MM.1S (cell line): ENCODE measurements at regions not wholly inside any gene's neighbourhood (a gene's known extent, or its start where the extent isn't known, plus 50 kb on each side); places are given as distances from the start of the nearest gene placed in this dataset.

Experiments
- DNase-seq: peaks from one replicate; pipeline ENCODE4 v3.0.0-alpha.2; 2015
- H2AFZ ChIP-seq: fragments of 300-600 bp; sonication (generic); 2 replicates; pipeline ENCODE4 v1.6.0; 2016; ENCODE audit warnings: antibody characterized with exemption, low read length
- H3F3A ChIP-seq: fragments of 300-600 bp; sonication (generic); 2 replicates; pipeline ENCODE4 v1.6.1; 2016; ENCODE audit warnings: mild to moderate bottlenecking, antibody characterized with exemption, low read length, moderate library complexity, mixed read lengths; ENCODE audit not compliant: insufficient read depth
- H3K27ac ChIP-seq: fragments of 300-600 bp; sonication (generic); 2 replicates; pipeline ENCODE4 v1.5.1; 2016; ENCODE audit warnings: mild to moderate bottlenecking, low read length
- H3K27me3 ChIP-seq: fragments of 300-600 bp; sonication (generic); replicated peaks from 2 replicates; pipeline ENCODE4 v1.6.0; 2016; ENCODE audit warnings: low read length; ENCODE audit not compliant: insufficient read depth
- H3K36me3 ChIP-seq: fragments of 300-600 bp; sonication (generic); replicated peaks from 2 replicates; pipeline ENCODE4 v1.6.1; 2016; ENCODE audit warnings: mild to moderate bottlenecking, low read length, mixed read lengths; ENCODE audit not compliant: insufficient read depth
- H3K4me1 ChIP-seq: fragments of 300-600 bp; sonication (generic); 2 replicates; pipeline ENCODE4 v1.6.1; 2016; ENCODE audit warnings: low read length, mixed read lengths
- H3K4me2 ChIP-seq: fragments of 300-600 bp; sonication (generic); 2 replicates; pipeline ENCODE4 v1.6.0; 2016; ENCODE audit warnings: low read depth, low read length
- H3K4me3 ChIP-seq: fragments of 300-600 bp; sonication (generic); 2 replicates; pipeline ENCODE4 v1.5.1; 2016; ENCODE audit warnings: low read length, mixed read lengths
- H3K79me2 ChIP-seq: fragments of 300-600 bp; sonication (generic); 2 replicates; pipeline ENCODE4 v1.6.1; 2016; ENCODE audit warnings: mixed run types, low read length, mixed read lengths
- H3K9ac ChIP-seq: fragments of 300-600 bp; sonication (generic); 2 replicates; pipeline ENCODE4 v1.6.1; 2016; ENCODE audit warnings: low read length, mixed read lengths
- H3K9me2 ChIP-seq: fragments of 300-600 bp; sonication (generic); replicated peaks from 2 replicates; pipeline ENCODE4 v1.6.1; 2016; ENCODE audit warnings: mild to moderate bottlenecking, low read length, mixed read lengths; ENCODE audit not compliant: insufficient read depth
- H3K9me3 ChIP-seq: fragments of 300-600 bp; sonication (generic); replicated peaks from 2 replicates; pipeline ENCODE4 v1.6.1; 2016; ENCODE audit warnings: mild to moderate bottlenecking, low read length, mixed read lengths; ENCODE audit not compliant: insufficient read depth
- H4K20me1 ChIP-seq: fragments of 300-600 bp; sonication (generic); 2 replicates; pipeline ENCODE4 v1.6.1; 2016; ENCODE audit warnings: mild to moderate bottlenecking, low read length, moderate library complexity, mixed read lengths; ENCODE audit not compliant: insufficient read depth
- EZH2 ChIP-seq: fragments of 300-600 bp; sonication (generic); optimal IDR thresholded peaks from 2 replicates; pipeline ENCODE3; 2017; ENCODE audit warnings: low read depth, mild to moderate bottlenecking, antibody characterized with exemption, low read length, mixed read lengths
- EZH2phosphoT487 ChIP-seq: fragments of 300-600 bp; sonication (generic); IDR thresholded peaks from 2 replicates; pipeline ENCODE4 v1.6.1; 2018; ENCODE audit warnings: antibody characterized with exemption, low read length
- TF ChIP-seq, protein P1 (sequence below): fragments of 300-600 bp; sonication (generic); IDR thresholded peaks from 2 replicates; pipeline ENCODE4 v1.5.1; 2016; ENCODE audit warnings: antibody characterized with exemption, low read length, mixed read lengths

DNA sequence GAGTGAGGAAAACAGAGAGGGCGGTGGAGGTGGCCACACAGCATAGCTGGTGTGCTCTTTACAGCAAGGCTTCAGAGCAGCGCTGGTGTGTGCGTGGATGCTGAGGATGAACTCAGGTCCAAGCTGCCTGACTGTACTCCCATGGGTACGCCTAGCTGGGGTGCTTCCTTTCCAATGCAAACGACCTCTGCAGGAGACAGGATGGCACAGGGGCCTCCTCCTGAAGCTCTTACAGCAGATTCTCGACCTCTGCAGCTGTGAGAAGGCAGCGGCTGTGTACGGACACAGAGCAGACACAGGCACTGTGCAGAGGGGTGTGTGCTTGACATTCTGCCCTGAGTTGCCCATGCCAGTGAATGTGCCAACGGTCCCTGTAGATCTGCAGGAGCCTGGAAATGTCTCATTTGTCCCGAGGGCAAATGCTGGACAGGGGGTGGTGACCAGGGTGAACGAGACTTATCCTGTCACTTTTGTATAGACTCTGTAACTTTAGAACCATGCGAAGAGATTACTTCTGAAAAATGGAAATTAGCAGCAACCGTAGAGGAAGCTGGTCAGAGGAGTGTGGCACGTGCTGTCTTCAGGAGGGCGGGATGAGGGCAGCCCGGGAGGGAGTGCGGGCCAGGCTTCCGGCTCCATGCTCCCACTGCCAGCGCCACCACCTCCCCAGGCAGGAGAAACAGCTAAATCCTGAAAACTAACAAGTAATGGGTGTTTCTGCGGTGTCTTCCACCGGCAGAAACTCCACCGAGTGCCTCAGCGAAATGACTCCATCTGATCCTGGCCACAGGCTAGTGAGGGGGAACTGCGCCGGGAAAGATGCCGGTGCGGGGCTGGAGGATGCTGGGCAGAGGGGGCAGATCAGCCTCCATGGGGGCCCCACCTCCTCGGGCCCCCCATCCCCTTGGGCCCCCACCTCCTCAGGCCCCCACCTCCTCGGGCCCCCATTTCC, 120.9 kb upstream of the RPS6KA2 start:
- Histone ChIP-seq H3F3A (no peaks in the 10 kb centered on the region), H3K9me2 (no peaks in the 10 kb centered on the region), H3K9me3 (no peaks in the 10 kb centered on the region), H3K36me3 (no peaks in the 10 kb centered on the region), H3K4me1 (no peaks in the 10 kb centered on the region), H3K4me3 (no peak overlapping the region), H3K9ac (no peak overlapping the region), H3K4me2 (no peak overlapping the region), H4K20me1 (no peaks in the 10 kb centered on the region), H3K27ac (no peak overlapping the region), H3K79me2 (no peaks in the 10 kb centered on the region), H2AFZ (no peak overlapping the region), H3K27me3 (no peaks in the 10 kb centered on the region)
- TF ChIP-seq EZH2 (no peak), EZH2phosphoT487 (no peak)
- TF ChIP-seq, protein P1, sequence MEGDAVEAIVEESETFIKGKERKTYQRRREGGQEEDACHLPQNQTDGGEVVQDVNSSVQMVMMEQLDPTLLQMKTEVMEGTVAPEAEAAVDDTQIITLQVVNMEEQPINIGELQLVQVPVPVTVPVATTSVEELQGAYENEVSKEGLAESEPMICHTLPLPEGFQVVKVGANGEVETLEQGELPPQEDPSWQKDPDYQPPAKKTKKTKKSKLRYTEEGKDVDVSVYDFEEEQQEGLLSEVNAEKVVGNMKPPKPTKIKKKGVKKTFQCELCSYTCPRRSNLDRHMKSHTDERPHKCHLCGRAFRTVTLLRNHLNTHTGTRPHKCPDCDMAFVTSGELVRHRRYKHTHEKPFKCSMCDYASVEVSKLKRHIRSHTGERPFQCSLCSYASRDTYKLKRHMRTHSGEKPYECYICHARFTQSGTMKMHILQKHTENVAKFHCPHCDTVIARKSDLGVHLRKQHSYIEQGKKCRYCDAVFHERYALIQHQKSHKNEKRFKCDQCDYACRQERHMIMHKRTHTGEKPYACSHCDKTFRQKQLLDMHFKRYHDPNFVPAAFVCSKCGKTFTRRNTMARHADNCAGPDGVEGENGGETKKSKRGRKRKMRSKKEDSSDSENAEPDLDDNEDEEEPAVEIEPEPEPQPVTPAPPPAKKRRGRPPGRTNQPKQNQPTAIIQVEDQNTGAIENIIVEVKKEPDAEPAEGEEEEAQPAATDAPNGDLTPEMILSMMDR, result no peak
- DNase-seq, result no peak

DNA sequence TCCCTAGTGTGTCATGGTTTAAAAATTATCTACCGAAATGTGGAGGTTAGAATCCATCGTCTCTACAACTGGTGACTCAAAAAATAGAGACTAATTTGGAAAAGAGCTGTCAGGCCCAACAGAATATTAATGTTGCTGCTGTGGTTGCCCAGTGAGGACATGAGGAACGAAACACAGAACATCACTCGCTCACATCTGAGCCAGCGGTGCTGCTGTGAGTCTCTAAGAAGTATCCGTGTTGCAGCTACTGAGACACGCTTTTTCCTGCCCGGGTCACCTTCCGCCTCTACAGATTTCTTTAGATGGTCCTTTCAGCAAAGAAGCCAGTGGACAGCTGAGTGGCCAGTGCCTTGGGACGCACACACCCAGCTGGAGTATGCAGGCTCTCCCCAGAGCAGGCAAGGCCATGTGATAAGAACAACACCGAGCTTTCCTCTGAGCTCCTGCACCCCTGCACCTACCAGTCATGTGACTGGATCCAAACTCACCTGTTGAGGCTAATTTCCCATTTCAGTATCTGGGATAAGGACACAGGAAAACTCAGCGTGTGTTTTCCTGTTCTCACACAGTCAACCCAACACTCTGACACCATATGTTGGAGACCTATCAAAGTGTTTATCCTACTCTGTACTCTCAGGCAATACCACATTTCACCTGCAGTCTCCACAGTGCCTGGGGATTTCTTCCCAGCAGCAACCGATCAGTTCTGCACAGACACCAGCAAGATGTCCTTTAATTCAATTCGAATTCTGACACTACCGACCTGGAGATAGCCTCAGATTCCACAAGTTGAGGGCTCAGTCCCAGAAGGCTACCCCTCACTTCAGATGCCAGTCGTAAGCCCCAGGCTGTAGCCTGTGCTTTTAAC, 119.0 kb upstream of the RPS6KA2 start:
- Histone ChIP-seq H3F3A (no peaks in the 10 kb centered on the region), H3K27ac (no peak overlapping the region), H3K9me2 (no peaks in the 10 kb centered on the region), H3K9me3 (no peaks in the 10 kb centered on the region), H3K4me2 (no peak overlapping the region), H2AFZ (no peak overlapping the region), H3K4me3 (no peak overlapping the region), H3K27me3 (no peaks in the 10 kb centered on the region), H4K20me1 (no peaks in the 10 kb centered on the region), H3K9ac (no peak overlapping the region), H3K79me2 (no peaks in the 10 kb centered on the region), H3K36me3 (no peaks in the 10 kb centered on the region), H3K4me1 (no peaks in the 10 kb centered on the region)
- no peak for DNase-seq
- no peak for TF ChIP-seq EZH2phosphoT487
- TF ChIP-seq EZH2, result no peak
- TF ChIP-seq, protein P1, result no peak

DNA sequence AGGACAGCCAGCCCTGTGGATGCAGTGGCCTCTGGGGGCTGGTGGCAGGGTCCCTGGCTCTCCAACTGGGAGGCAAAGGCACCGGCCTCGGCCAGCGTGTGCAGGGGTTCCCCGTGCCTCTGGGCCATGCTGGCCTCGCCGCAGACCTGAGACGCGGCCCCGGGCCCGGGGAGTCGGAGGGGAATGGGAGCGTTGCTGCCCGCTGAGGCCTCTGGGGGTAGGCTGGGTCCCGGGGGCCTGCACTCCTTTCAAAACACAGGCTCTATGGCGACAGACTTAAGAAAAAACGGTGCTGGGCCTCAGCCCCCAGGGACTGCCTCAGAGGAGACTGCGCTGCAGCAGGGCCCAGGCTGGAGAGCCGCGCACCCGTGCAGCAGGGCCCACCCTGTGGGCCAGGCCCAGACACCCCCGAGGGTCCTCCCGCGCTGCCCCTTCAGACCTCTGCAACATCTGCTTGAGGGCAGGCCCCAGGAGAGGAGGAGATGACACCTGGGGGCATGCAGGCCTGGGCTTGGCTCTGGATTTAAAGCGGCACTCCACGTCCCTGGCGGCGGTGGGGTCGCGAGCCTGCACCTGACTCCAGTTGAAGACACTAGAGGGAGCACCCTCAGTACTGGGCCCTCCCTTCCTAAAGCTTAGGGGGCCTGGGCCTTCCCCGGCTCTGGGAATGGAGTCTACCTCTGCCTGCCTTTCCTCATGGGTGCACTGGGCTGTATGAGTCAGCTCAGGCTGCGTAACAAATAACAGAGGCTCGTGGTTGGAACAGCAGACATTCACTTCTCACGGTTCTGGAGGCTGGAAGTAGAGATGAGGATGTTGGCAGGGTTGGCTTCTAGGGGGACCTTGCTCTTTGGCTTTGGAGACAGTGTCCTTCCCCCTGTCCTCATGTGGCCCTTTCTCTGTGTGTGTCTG, 117.4 kb upstream of the RPS6KA2 start:
- Histone ChIP-seq H3K27ac (no peak overlapping the region), H3F3A (no peaks in the 10 kb centered on the region), H4K20me1 (no peaks in the 10 kb centered on the region), H3K27me3 (no peaks in the 10 kb centered on the region), H3K36me3 (no peaks in the 10 kb centered on the region), H3K79me2 (no peaks in the 10 kb centered on the region), H3K4me3 (no peak overlapping the region), H3K9ac (no peak overlapping the region), H3K9me2 (no peaks in the 10 kb centered on the region), H2AFZ (no peak overlapping the region), H3K9me3 (no peaks in the 10 kb centered on the region), H3K4me1 (no peaks in the 10 kb centered on the region), H3K4me2 (no peak overlapping the region)
- TF ChIP-seq, protein P1, result no peak
- TF ChIP-seq EZH2phosphoT487 (no peak), EZH2 (no peak)
- DNase-seq, result no peak
